IPS DF 6.9 (cell line): ENCODE measurements at regions not wholly inside any gene's neighbourhood (a gene's known extent, or its start where the extent isn't known, plus 50 kb on each side); places are given as distances from the start of the nearest gene placed in this dataset.

ENCODE experiments used
- DNase-seq: peaks from one replicate; pipeline ENCODE4 v3.0.0-alpha.2; 2013; ENCODE audit warnings: low read depth, low spot score
- H3K27ac ChIP-seq: one replicate; pipeline ENCODE4 v1.5.1; 2013; ENCODE audit warnings: low read length, control low read depth
- H3K27me3 ChIP-seq: 2 replicates; pipeline ENCODE4 v1.6.1; 2013; ENCODE audit warnings: mild to moderate bottlenecking, low read length; ENCODE audit not compliant: control insufficient read depth, insufficient read depth
- H3K36me3 ChIP-seq: 2 replicates; pipeline ENCODE4 v1.6.1; 2013; ENCODE audit warnings: low read length; ENCODE audit not compliant: control insufficient read depth, insufficient read depth
- H3K4me1 ChIP-seq: 2 replicates; pipeline ENCODE4 v1.6.1; 2013; ENCODE audit warnings: low read length; ENCODE audit not compliant: control insufficient read depth, insufficient read depth
- H3K4me3 ChIP-seq: 2 replicates; pipeline ENCODE4 v1.5.1; 2013; ENCODE audit warnings: mild to moderate bottlenecking, low read length
- H3K9me3 ChIP-seq: 2 replicates; pipeline ENCODE4 v1.6.1; 2013; ENCODE audit warnings: low read length, inconsistent platforms; ENCODE audit not compliant: control insufficient read depth, insufficient read depth
- WGBS: extraction: QIAGEN DNeasy Blood & Tissue Kit; methylation state at CpG from one replicate; pipeline ENCODE4 v1.1.7; 2013; ENCODE audit warnings: mixed read lengths, missing lambda C conversion rate; ENCODE audit not compliant: insufficient read length, insufficient coverage; 5-methylcytosine and 5-hydroxymethylcytosine counted together

GRCh38 chr5:175329976-175330375 is 114.0 kb downstream of the DRD1 start:
- H3K27ac ChIP-seq = no peak overlapping the region
- H3K4me1 ChIP-seq = no peaks in the 10 kb centered on the region
- no peaks in the 10 kb centered on the region for H3K27me3 ChIP-seq
- H3K4me3 ChIP-seq = no peak overlapping the region
- no peak for DNase-seq
- H3K9me3 ChIP-seq = no peaks in the 10 kb centered on the region
- no CpG with 5 or more reads among the region's 6 CpGs for WGBS
- H3K36me3 ChIP-seq = no peaks in the 10 kb centered on the region

GRCh38 chr5:175328687-175329086 is 115.3 kb downstream of the DRD1 start:
- no peak overlapping the region for H3K27ac ChIP-seq
- WGBS = no CpG with 5 or more reads among the region's 3 CpGs
- DNase-seq = no peak
- H3K9me3 ChIP-seq = no peaks in the 10 kb centered on the region
- H3K27me3 ChIP-seq = no peaks in the 10 kb centered on the region
- H3K36me3 ChIP-seq = no peaks in the 10 kb centered on the region
- no peaks in the 10 kb centered on the region for H3K4me1 ChIP-seq
- no peak overlapping the region for H3K4me3 ChIP-seq

- Histone ChIP-seq H3K27ac (no peak overlapping the region), H3K36me3 (no peaks in the 10 kb centered on the region), H3K27me3 (no peaks in the 10 kb centered on the region), H3K4me1 (no peaks in the 10 kb centered on the region), H3K9me3 (no peaks in the 10 kb centered on the region), H3K4me3 (no peak overlapping the region)
- no peak for DNase-seq
- WGBS = no CpG with 5 or more reads among the region's 4 CpGs
These were observed 115.8 kb downstream of the DRD1 start for GRCh38 chr5:175328176-175328575.

- Histone ChIP-seq H3K27ac (no peak overlapping the region), H3K27me3 (no peaks in the 10 kb centered on the region), H3K36me3 (no peaks in the 10 kb centered on the region), H3K4me3 (no peak overlapping the region), H3K4me1 (no peaks in the 10 kb centered on the region), H3K9me3 (no peaks in the 10 kb centered on the region)
- no peak for DNase-seq
These were observed 118.3 kb downstream of the DRD1 start for GRCh38 chr5:175325681-175326080.

GRCh38 chr5:175321927-175322532 is 122.0 kb downstream of the DRD1 start:
- H3K4me1 ChIP-seq = no peaks in the 10 kb centered on the region
- DNase-seq = peak; percentile 48
- no CpG with 5 or more reads among the region's 3 CpGs for WGBS

GRCh38 chr5:175319199-175319598 is 124.8 kb downstream of the DRD1 start:
- Histone ChIP-seq H3K36me3 (no peaks in the 10 kb centered on the region), H3K4me3 (no peak overlapping the region), H3K9me3 (no peaks in the 10 kb centered on the region), H3K4me1 (no peaks in the 10 kb centered on the region), H3K27me3 (no peaks in the 10 kb centered on the region), H3K27ac (no peak overlapping the region)
- DNase-seq = no peak
- WGBS = no CpG with 5 or more reads among the region's 2 CpGs

More at GRCh38 chr5:175321927-175322532, 122.0 kb downstream of the DRD1 start:
- Histone ChIP-seq H3K27ac (no peak overlapping the region), H3K9me3 (no peaks in the 10 kb centered on the region), H3K36me3 (no peaks in the 10 kb centered on the region), H3K27me3 (no peaks in the 10 kb centered on the region), H3K4me3 (no peak overlapping the region)

- DNase-seq = no peak
- H3K4me3 ChIP-seq = no peak overlapping the region
These were observed 126.1 kb downstream of the DRD1 start for GRCh38 chr5:175317872-175318271.

GRCh38 chr5:175309218-175309810 is 134.7 kb downstream of the DRD1 start:
- Histone ChIP-seq H3K9me3 (no peaks in the 10 kb centered on the region), H3K36me3 (no peaks in the 10 kb centered on the region), H3K4me1 (no peaks in the 10 kb centered on the region), H3K27me3 (no peaks in the 10 kb centered on the region), H3K4me3 (no peak overlapping the region), H3K27ac (no peak overlapping the region)
- DNase-seq = no peak
- WGBS = no CpG with 5 or more reads among the region's 2 CpGs

More at GRCh38 chr5:175317872-175318271, 126.1 kb downstream of the DRD1 start:
- Histone ChIP-seq H3K9me3 (no peaks in the 10 kb centered on the region), H3K27me3 (no peaks in the 10 kb centered on the region), H3K27ac (no peak overlapping the region), H3K4me1 (no peaks in the 10 kb centered on the region), H3K36me3 (no peaks in the 10 kb centered on the region)

GRCh38 chr5:175308701-175309100 is 135.3 kb downstream of the DRD1 start:
- Histone ChIP-seq H3K36me3 (no peaks in the 10 kb centered on the region), H3K27me3 (no peaks in the 10 kb centered on the region), H3K4me3 (no peak overlapping the region), H3K9me3 (no peaks in the 10 kb centered on the region), H3K27ac (no peak overlapping the region), H3K4me1 (no peaks in the 10 kb centered on the region)
- no peak for DNase-seq
- no CpG with 5 or more reads among the region's 5 CpGs for WGBS

- Histone ChIP-seq H3K4me1 (no peaks in the 10 kb centered on the region), H3K27ac (no peak overlapping the region), H3K9me3 (no peaks in the 10 kb centered on the region), H3K36me3 (no peaks in the 10 kb centered on the region), H3K27me3 (no peaks in the 10 kb centered on the region), H3K4me3 (no peak overlapping the region)
- WGBS = no CpG with 5 or more reads among the region's 2 CpGs
- DNase-seq = no peak
These were observed 137.6 kb downstream of the DRD1 start for GRCh38 chr5:175306381-175306780.

- DNase-seq = no peak
- no CpG with 5 or more reads among the region's 5 CpGs for WGBS
- Histone ChIP-seq H3K4me1 (no peaks in the 10 kb centered on the region), H3K36me3 (no peaks in the 10 kb centered on the region), H3K4me3 (no peak overlapping the region), H3K9me3 (no peaks in the 10 kb centered on the region), H3K27me3 (no peaks in the 10 kb centered on the region), H3K27ac (no peak overlapping the region)
These were observed 138.7 kb downstream of the DRD1 start for GRCh38 chr5:175305251-175305650.
